ENCODE measurements at regions not wholly inside any gene's neighbourhood (a gene's known extent, or its start where the extent isn't known, plus 50 kb on each side); places are given as distances from the start of the nearest gene placed in this dataset.

DNA sequence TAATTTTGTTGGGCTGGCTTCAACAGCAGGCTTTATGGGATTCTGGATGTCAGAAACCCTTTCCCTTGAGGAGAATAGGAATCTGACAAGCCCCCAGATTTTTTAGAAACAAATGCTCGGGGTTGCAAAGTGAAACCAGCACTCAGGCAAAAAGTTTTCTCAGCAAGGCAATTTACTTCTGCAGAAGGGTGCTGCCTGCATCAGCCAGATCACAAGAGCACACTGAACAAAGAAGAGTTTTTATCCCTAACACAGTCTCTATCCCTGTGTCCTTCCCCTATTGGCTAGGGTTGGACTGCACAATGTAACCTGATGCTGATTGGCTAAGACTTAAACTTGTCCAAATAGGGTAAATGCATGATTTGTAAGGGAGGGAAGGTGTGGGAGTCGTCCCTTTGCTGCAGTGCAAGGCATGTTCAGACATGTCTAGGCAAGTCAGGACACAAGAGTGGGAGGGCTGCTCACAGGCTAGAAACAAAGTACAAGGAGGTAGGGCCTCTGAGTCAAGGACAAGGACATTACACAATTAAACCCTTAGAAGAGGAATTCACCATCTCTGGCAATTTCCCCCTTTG is 175.8 kb downstream of the CCNG2 start:
- TF ChIP-seq EZH2 (IDR thresholded peaks at IDR 0.05), result no peak
- TF ChIP-seq, protein P1, sequence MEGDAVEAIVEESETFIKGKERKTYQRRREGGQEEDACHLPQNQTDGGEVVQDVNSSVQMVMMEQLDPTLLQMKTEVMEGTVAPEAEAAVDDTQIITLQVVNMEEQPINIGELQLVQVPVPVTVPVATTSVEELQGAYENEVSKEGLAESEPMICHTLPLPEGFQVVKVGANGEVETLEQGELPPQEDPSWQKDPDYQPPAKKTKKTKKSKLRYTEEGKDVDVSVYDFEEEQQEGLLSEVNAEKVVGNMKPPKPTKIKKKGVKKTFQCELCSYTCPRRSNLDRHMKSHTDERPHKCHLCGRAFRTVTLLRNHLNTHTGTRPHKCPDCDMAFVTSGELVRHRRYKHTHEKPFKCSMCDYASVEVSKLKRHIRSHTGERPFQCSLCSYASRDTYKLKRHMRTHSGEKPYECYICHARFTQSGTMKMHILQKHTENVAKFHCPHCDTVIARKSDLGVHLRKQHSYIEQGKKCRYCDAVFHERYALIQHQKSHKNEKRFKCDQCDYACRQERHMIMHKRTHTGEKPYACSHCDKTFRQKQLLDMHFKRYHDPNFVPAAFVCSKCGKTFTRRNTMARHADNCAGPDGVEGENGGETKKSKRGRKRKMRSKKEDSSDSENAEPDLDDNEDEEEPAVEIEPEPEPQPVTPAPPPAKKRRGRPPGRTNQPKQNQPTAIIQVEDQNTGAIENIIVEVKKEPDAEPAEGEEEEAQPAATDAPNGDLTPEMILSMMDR (IDR thresholded peaks at IDR 0.05), result no peak
- TF ChIP-seq EZH2phosphoT487 (IDR thresholded peaks at IDR 0.05), result no peak
